GM19452 (cell line): ENCODE measurements at regions not wholly inside any gene's neighbourhood (a gene's known extent, or its start where the extent isn't known, plus 50 kb on each side); places are given as distances from the start of the nearest gene placed in this dataset.

ENCODE experiments used
- ATAC-seq: cut with Tn5 transposase; IDR thresholded peaks from one replicate; pipeline ENCODE4 v1.9.1; 2021; ENCODE audit not compliant: unreplicated experiment

GRCh38 chr7:67805921-67806471, 809.4 kb downstream of the TYW1 start:
- no peak for ATAC-seq

- no peak for ATAC-seq
These were observed 811.2 kb downstream of the TYW1 start for GRCh38 chr7:67807826-67808225.

- no peak for ATAC-seq
These were observed 813.0 kb downstream of the TYW1 start for GRCh38 chr7:67809586-67809985.

GRCh38 chr7:67813621-67814292, 817.1 kb downstream of the TYW1 start:
- ATAC-seq, result no peak

GRCh38 chr7:67817481-67817880, 820.8 kb downstream of the TYW1 start:
- no peak for ATAC-seq

GRCh38 chr7:67821116-67821515, 824.5 kb downstream of the TYW1 start:
- ATAC-seq, result no peak

GRCh38 chr7:67823345-67823744, 826.7 kb downstream of the TYW1 start:
- ATAC-seq, result no peak

- ATAC-seq, result no peak
These were observed 828.7 kb downstream of the TYW1 start for GRCh38 chr7:67825356-67825755.

GRCh38 chr7:67841896-67842295, 845.3 kb downstream of the TYW1 start:
- ATAC-seq, result no peak

GRCh38 chr7:67842571-67842970, 845.9 kb downstream of the TYW1 start:
- ATAC-seq, result no peak

GRCh38 chr7:67843001-67843565, 846.5 kb downstream of the TYW1 start:
- no peak for ATAC-seq

- ATAC-seq, result no peak
These were observed 847.0 kb downstream of the TYW1 start for GRCh38 chr7:67843615-67844014.

- no peak for ATAC-seq
These were observed 850.6 kb downstream of the TYW1 start for GRCh38 chr7:67847092-67847787.

- ATAC-seq, result no peak
These were observed 857.9 kb downstream of the TYW1 start for GRCh38 chr7:67854221-67855178.

GRCh38 chr7:67855322-67855721, 858.7 kb downstream of the TYW1 start:
- ATAC-seq, result no peak

- ATAC-seq, result no peak
These were observed 859.4 kb downstream of the TYW1 start for GRCh38 chr7:67856046-67856445.

GRCh38 chr7:67857698-67858097, 861.1 kb downstream of the TYW1 start:
- ATAC-seq, result no peak

- no peak for ATAC-seq
These were observed 862.3 kb downstream of the TYW1 start for GRCh38 chr7:67858931-67859330.

- ATAC-seq, result no peak
These were observed 867.3 kb downstream of the TYW1 start for GRCh38 chr7:67863911-67864310.

GRCh38 chr7:67866054-67866453, 869.4 kb downstream of the TYW1 start:
- no peak for ATAC-seq

- no peak for ATAC-seq
These were observed 870.2 kb downstream of the TYW1 start for GRCh38 chr7:67866812-67867211.
